HEK293T (cell line): ENCODE measurements at regions not wholly inside any gene's neighbourhood (a gene's known extent, or its start where the extent isn't known, plus 50 kb on each side); places are given as distances from the start of the nearest gene placed in this dataset.
"Not testable (repeated sequence)": the region's sequence is repeated elsewhere in the genome, so short reads cannot be mapped to it uniquely, and the experiment has no call there.

ENCODE experiments used
- CTCF ChIA-PET: fragments of 350-600 bp; formaldehyde crosslinking; extraction: SDS; loops from one replicate; lab custom pipeline; 2021; ENCODE audit warnings: antibody characterized with exemption, inconsistent platforms; lab: Yijun Ruan, JAX
- POLR2A ChIA-PET: fragments of 350-600 bp; formaldehyde crosslinking; extraction: SDS; loops from one replicate; lab custom pipeline; 2020; ENCODE audit warnings: antibody characterized with exemption, inconsistent platforms; lab: Yijun Ruan, JAX
- DNase-seq: peaks from one replicate; pipeline ENCODE4 v3.0.0; 2012; ENCODE audit warnings: mixed read lengths; ENCODE audit errors: extremely low spot score
- ARNT ChIP-seq: fragments of 450-650 bp; IDR thresholded peaks from 2 replicates; pipeline ENCODE4 v1.6.1; 2017; ENCODE audit warnings: mild to moderate bottlenecking
- BHLHE40 ChIP-seq: fragments of 450-650 bp; IDR thresholded peaks from 2 replicates; pipeline ENCODE4 v1.6.1; 2016; ENCODE audit warnings: mild to moderate bottlenecking, moderate library complexity, borderline replicate concordance
- CTBP1 ChIP-seq: fragments of 450-650 bp; IDR thresholded peaks from 2 replicates; pipeline ENCODE4 v1.6.1; 2016; ENCODE audit warnings: borderline replicate concordance
- ELF4 ChIP-seq: fragments of 450-650 bp; IDR thresholded peaks from 2 replicates; pipeline ENCODE4 v1.6.1; 2017; ENCODE audit warnings: antibody characterized with exemption
- FOXA1 ChIP-seq: fragments of 450-650 bp; IDR thresholded peaks from 2 replicates; pipeline ENCODE4 v1.6.1; 2016; ENCODE audit warnings: mild to moderate bottlenecking
- FOXK2 ChIP-seq: fragments of 450-650 bp; IDR thresholded peaks from 2 replicates; pipeline ENCODE4 v1.6.1; 2016; ENCODE audit warnings: mild to moderate bottlenecking
- FOXM1 ChIP-seq: fragments of 450-650 bp; IDR thresholded peaks from 2 replicates; pipeline ENCODE4 v1.6.1; 2017; ENCODE audit warnings: mild to moderate bottlenecking, borderline replicate concordance
- HDGF ChIP-seq: fragments of 450-650 bp; IDR thresholded peaks from 2 replicates; pipeline ENCODE4 v1.6.1; 2017; ENCODE audit warnings: antibody characterized with exemption, borderline replicate concordance
- L3MBTL2 ChIP-seq: fragments of 450-650 bp; conservative IDR thresholded peaks from 2 replicates; pipeline ENCODE4 v1.6.1; 2016; ENCODE audit warnings: mild to moderate bottlenecking
- LEF1 ChIP-seq: fragments of 450-650 bp; IDR thresholded peaks from 2 replicates; pipeline ENCODE4 v1.6.1; 2017; ENCODE audit warnings: mild to moderate bottlenecking, borderline replicate concordance
- NFRKB ChIP-seq: fragments of 450-650 bp; IDR thresholded peaks from 2 replicates; pipeline ENCODE4 v1.6.1; 2016; ENCODE audit warnings: mild to moderate bottlenecking, moderate library complexity
- SP1 ChIP-seq: fragments of 450-650 bp; IDR thresholded peaks from 2 replicates; pipeline ENCODE4 v1.6.1; 2017
- SUZ12 ChIP-seq: fragments of 450-650 bp; IDR thresholded peaks from 2 replicates; pipeline ENCODE4 v1.6.1; 2016; ENCODE audit warnings: mild to moderate bottlenecking
- TARDBP ChIP-seq: fragments of 450-650 bp; IDR thresholded peaks from 2 replicates; pipeline ENCODE4 v1.6.1; 2016
- ZNF384 ChIP-seq: fragments of 450-650 bp; IDR thresholded peaks from 2 replicates; pipeline ENCODE4 v1.6.1; 2016
- TF ChIP-seq, protein P1 (sequence below): fragments of 450-650 bp; IDR thresholded peaks from 2 replicates; pipeline ENCODE4 v1.6.1; 2016

DNA sequence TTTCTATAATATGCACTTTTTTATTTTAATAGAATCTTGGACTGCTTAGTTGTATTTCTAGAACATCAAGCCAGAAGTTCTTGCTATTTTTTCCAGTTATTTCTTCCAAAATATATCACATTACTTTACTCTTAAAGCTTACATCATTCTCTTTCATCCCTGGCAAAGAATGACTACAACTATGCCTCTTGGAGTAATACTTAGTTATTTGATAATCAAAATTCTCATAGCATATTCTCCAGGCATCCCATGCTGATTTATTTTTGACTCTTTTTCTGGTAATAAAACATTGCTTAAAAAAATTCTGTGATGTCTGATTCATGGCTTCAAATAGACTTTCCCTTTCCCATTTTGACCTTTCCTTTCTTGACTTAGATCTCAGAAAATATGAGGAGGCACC lies 118.7 kb upstream of the TSPAN8 start:
- CTCF ChIA-PET, result no interaction called here
- POLR2A ChIA-PET, result no interaction called here
- no peak for DNase-seq
- TF ChIP-seq SUZ12, result no peak
- no peak for TF ChIP-seq SP1
- TF ChIP-seq L3MBTL2, result no peak
- TF ChIP-seq FOXA1, result no peak
- no peak for TF ChIP-seq TARDBP
- TF ChIP-seq, protein P1, sequence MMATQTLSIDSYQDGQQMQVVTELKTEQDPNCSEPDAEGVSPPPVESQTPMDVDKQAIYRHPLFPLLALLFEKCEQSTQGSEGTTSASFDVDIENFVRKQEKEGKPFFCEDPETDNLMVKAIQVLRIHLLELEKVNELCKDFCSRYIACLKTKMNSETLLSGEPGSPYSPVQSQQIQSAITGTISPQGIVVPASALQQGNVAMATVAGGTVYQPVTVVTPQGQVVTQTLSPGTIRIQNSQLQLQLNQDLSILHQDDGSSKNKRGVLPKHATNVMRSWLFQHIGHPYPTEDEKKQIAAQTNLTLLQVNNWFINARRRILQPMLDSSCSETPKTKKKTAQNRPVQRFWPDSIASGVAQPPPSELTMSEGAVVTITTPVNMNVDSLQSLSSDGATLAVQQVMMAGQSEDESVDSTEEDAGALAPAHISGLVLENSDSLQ, result no peak
- TF ChIP-seq NFRKB, result no peak
- TF ChIP-seq FOXK2, result no peak
- TF ChIP-seq ARNT, result no peak

DNA sequence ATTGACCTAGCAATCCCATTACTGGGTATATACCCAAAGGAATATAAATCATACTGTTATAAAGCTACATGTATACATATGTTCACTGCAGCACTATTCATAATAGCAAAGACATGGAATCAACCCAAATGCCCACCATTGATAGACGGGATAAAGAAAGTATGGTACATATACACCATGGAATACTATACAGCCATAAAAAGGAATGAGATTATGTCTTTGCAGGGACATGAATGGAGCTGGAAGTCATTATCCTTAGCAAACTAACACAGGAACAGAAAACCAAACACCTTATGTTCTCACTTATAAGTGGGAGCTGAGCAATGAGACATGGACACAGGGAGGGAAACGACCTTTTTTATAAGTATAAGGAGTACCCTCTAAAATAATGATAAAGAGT lies 113.0 kb upstream of the TSPAN8 start:
- CTCF ChIA-PET, DNase-seq, POLR2A ChIA-PET: not testable (repeated sequence)

DNA sequence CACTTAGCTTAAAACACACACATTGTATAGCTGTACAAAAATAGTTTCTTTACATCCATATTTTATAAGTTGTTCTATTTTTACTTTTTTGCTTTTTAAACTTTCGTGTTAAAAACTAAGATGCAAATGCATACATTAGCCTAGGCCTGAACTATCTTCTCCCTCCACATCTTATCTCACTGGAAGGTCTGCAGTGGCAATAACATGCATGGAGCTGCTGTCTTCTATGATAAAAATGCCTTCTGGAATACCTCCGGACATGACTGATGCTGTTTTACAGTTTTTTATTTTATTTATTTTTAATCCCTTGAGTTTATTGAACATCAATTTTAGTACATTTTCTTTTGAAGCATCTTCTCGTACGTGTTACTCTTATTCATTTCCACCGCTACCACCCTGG lies 112.3 kb upstream of the TSPAN8 start:
- TF ChIP-seq BHLHE40, result no peak
- no peak for TF ChIP-seq LEF1
- TF ChIP-seq L3MBTL2, result no peak
- TF ChIP-seq SP1, result no peak
- no peak for TF ChIP-seq ZNF384
- TF ChIP-seq ELF4, result no peak
- no peak for TF ChIP-seq FOXA1
- no peak for TF ChIP-seq NFRKB
- TF ChIP-seq, protein P1, result no peak
- no peak for TF ChIP-seq HDGF
- TF ChIP-seq FOXM1, result no peak
- TF ChIP-seq TARDBP, result no peak
- no peak for TF ChIP-seq CTBP1
- no peak for TF ChIP-seq SUZ12
- no peak for TF ChIP-seq FOXK2
- TF ChIP-seq ARNT, result no peak

DNA sequence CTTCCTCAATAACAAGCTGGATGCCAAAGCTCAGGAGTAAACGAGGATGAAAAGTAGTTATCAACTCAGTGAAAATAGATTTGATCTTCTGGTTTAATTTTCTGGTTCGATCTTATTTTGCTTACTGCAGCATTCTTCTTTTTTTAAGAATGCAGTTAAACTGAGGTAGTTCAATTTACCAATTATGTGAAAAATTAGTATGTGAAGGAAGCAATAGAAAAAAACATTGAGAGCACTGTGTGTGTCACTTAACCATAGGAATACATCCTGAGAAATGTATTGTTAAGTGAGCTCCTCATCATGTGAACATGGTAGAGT lies 111.4 kb upstream of the TSPAN8 start:
- no peak for DNase-seq
- POLR2A ChIA-PET, result no interaction called here
- CTCF ChIA-PET, result no interaction called here
- TF ChIP-seq FOXA1, result no peak
- no peak for TF ChIP-seq NFRKB
- no peak for TF ChIP-seq CTBP1
- TF ChIP-seq FOXK2, result no peak
- TF ChIP-seq, protein P1, result no peak
- no peak for TF ChIP-seq BHLHE40
- no peak for TF ChIP-seq TARDBP
- no peak for TF ChIP-seq FOXM1
- TF ChIP-seq SP1, result no peak

More for the DNA sequence above, 112.3 kb upstream of the TSPAN8 start:
- DNase-seq, result no peak
- ChIA-PET POLR2A (no interaction called here), CTCF (no interaction called here)

DNA sequence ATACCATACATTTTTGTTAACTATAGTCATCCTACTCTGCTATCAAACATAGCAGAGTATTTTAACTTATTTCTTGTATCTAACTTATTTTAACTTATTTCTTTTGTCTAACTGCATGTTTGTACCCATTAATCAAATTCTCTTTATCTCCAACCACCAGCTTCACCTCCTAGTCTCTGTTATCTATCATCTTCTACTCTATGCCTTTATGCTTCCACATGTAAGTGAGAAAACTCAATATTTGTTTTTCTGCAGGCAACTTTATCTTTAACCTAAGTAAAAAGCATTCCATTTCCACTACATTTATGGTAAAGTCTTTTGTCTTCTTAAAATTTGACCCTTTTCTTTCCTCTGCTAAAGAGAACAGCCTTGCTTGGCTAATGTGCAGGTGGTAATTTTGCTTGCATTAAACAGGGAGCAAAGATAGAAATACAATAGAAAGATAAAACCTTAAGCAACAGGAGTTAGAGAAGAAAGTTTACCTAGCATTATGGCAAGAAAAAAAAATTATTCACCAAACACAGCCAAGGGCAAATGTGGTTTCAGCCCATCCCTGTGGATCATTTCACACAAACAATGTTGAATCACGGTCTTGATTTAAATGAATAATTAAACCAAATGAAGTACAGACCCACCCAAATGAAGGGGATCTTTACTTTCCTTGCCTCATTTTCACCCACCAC lies 110.9 kb upstream of the TSPAN8 start:
- CTCF ChIA-PET, result no interaction called here
- TF ChIP-seq TARDBP (no peak), FOXM1 (no peak), ELF4 (no peak), HDGF (no peak), ZNF384 (no peak), CTBP1 (no peak), SP1 (no peak), FOXK2 (no peak), ARNT (no peak), NFRKB (no peak), LEF1 (no peak), BHLHE40 (no peak), FOXA1 (no peak), L3MBTL2 (no peak)
- POLR2A ChIA-PET, result no interaction called here
- DNase-seq, result no peak

DNA sequence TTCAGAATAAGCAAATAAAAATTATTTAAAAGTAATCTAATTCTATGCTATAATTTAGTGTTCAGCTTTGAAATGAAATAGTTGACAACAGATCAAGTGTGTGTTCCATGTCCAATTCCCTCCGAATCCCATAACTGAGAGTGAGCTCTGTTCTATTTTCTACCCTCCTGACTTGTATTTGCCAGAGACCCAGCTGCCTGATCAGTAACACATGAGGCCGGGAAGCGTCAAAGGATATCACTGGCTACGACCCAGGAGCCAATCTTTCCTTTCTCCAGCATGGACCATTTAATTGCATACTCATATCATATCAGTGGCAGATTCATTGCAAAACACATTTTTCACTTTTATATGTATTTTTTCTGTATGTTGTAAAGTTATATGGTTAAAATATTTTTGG lies 108.8 kb upstream of the TSPAN8 start:
- DNase-seq, result no peak
- TF ChIP-seq ARNT, result no peak
- POLR2A ChIA-PET, result no interaction called here
- CTCF ChIA-PET, result no interaction called here

DNA sequence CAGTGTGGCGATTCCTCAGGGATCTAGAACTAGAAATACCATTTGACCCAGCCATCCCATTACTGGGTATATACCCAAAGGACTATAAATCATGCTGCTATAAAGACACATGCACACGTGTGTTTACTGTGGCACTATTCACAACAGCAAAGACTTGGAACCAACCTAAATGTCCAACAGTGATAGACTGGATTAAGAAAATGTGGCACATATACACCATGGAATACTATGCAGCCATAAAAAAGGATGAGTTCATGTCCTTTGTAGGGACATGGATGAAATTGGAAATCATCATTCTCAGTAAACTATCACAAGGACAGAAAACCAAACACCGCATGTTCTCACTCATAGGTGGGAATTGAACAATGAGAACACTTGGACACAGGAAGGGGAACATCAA lies 107.9 kb upstream of the TSPAN8 start:
- CTCF ChIA-PET, DNase-seq, POLR2A ChIA-PET: not testable (repeated sequence)
